GM12891 (cell line): ENCODE measurements at regions not wholly inside any gene's neighbourhood (a gene's known extent, or its start where the extent isn't known, plus 50 kb on each side); places are given as distances from the start of the nearest gene placed in this dataset.

Experiments used
- PAX5 ChIP-seq: IDR thresholded peaks from 2 replicates; pipeline ENCODE4 v1.6.1; 2011; ENCODE audit warnings: low read length, moderate library complexity, mild to moderate bottlenecking; ENCODE audit not compliant: insufficient read depth, severe bottlenecking
- POLR2A ChIP-seq: IDR thresholded peaks from 2 replicates; pipeline ENCODE4 v1.6.1; 2011; ENCODE audit warnings: low read depth, low read length, control low read depth
- POLR2AphosphoS5 ChIP-seq: IDR thresholded peaks from 2 replicates; pipeline ENCODE4 v1.6.1; 2011; ENCODE audit warnings: low read depth, low read length, control low read depth
- SPI1 ChIP-seq: IDR thresholded peaks from 2 replicates; pipeline ENCODE4 v1.6.1; 2011; ENCODE audit warnings: low read depth, low read length, control low read depth
- TAF1 ChIP-seq: IDR thresholded peaks from 2 replicates; pipeline ENCODE4 v1.6.1; 2011; ENCODE audit warnings: low read depth, low read length, control low read depth

DNA sequence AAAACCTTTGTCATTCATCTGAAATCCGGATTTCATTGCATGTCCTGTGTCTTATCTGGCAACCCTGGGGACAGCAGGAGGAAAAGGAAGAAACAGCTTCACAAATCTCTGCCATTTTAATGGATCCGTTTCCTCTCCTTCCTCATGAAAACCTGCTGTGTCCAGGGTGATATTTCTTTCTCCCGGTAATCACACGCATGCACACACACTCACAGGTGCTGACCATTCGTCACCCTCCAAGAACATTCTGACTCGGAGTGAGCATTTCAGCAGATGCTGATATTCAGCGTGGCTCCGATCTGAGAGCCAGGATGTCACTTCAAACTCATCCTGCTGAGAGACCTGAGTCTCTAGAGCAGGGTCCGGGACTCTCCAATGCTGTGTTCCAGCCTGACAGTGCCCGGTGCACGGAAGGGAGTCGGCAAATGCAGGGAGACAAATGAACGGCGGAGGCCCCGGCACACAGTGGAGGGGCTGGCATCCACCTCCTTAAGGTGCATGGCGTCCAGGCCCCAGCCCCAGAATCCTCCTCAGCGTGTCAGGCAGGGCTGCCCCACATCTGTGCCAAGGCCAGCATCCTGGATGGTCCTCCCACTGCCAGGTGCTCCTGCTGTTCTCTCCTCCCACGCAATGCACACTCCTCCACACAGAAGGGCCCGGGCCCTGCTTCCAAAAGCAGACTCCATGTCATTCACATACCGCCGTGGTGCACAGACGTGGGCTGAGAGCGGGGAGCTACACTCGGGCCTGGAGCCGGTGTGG lies 70.7 kb downstream of the RBFOX3 start:
- TF ChIP-seq POLR2AphosphoS5 (no peak), TAF1 (no peak), POLR2A (no peak), PAX5 (no peak), SPI1 (no peak)
